DMS 273 treated with DMSO at 0.1 percent for 48 hours (cell line): ENCODE measurements at regions not wholly inside any gene's neighbourhood (a gene's known extent, or its start where the extent isn't known, plus 50 kb on each side); places are given as distances from the start of the nearest gene placed in this dataset.
"Not testable (repeated sequence)": the region's sequence is repeated elsewhere in the genome, so short reads cannot be mapped to it uniquely, and the experiment has no call there.

Experiments used
- DNase-seq: peaks from one replicate; lab custom pipeline; 2025; lab: John Stamatoyannopoulos, UW

GRCh38 chr2:82968358-82968757 is 1490.7 kb downstream of the SUCLG1 start:
- DNase-seq = no peak

- no peak for DNase-seq
Observed at GRCh38 chr2:82964341-82964740, 1494.7 kb downstream of the SUCLG1 start.

GRCh38 chr2:82959727-82960126 is 1499.4 kb downstream of the SUCLG1 start:
- no peak for DNase-seq

- DNase-seq = no peak
Observed at GRCh38 chr2:82954868-82955267, 1504.2 kb downstream of the SUCLG1 start.

GRCh38 chr2:82939211-82939610 is 1519.9 kb downstream of the SUCLG1 start:
- DNase-seq = no peak

- DNase-seq = not testable (repeated sequence)
Observed at GRCh38 chr2:82938321-82938845, 1520.7 kb downstream of the SUCLG1 start.

- DNase-seq = no peak
Observed at GRCh38 chr2:82913566-82913965, 1545.5 kb downstream of the SUCLG1 start.

- no peak for DNase-seq
Observed at GRCh38 chr2:82896117-82896516, 1563.0 kb downstream of the SUCLG1 start.

GRCh38 chr2:82893190-82893589 is 1565.9 kb downstream of the SUCLG1 start:
- no peak for DNase-seq

- DNase-seq = no peak
Observed at GRCh38 chr2:82879803-82880202, 1579.3 kb downstream of the SUCLG1 start.

- no peak for DNase-seq
Observed at GRCh38 chr2:82875858-82876257, 1583.2 kb downstream of the SUCLG1 start.

GRCh38 chr2:82857967-82858366 is 1601.1 kb downstream of the SUCLG1 start:
- DNase-seq = no peak

GRCh38 chr2:82853299-82853698 is 1605.8 kb downstream of the SUCLG1 start:
- DNase-seq = no peak

- no peak for DNase-seq
Observed at GRCh38 chr2:82852787-82853186, 1606.3 kb downstream of the SUCLG1 start.

- DNase-seq = no peak
Observed at GRCh38 chr2:82848285-82848684, 1610.8 kb downstream of the SUCLG1 start.

GRCh38 chr2:82839036-82839435 is 1620.0 kb downstream of the SUCLG1 start:
- DNase-seq = no peak

GRCh38 chr2:82837588-82838304 is 1621.3 kb downstream of the SUCLG1 start:
- DNase-seq = no peak

GRCh38 chr2:82834893-82835292 is 1624.2 kb downstream of the SUCLG1 start:
- no peak for DNase-seq

- DNase-seq = no peak
Observed at GRCh38 chr2:82827426-82827825, 1631.7 kb downstream of the SUCLG1 start.

GRCh38 chr2:82826437-82826836 is 1632.6 kb downstream of the SUCLG1 start:
- no peak for DNase-seq

- no peak for DNase-seq
Observed at GRCh38 chr2:82825410-82826090, 1633.5 kb downstream of the SUCLG1 start.

- DNase-seq = no peak
Observed at GRCh38 chr2:82823892-82824291, 1635.2 kb downstream of the SUCLG1 start.

GRCh38 chr2:82819951-82820350 is 1639.1 kb downstream of the SUCLG1 start:
- DNase-seq = no peak
